ENCODE measurements at regions not wholly inside any gene's neighbourhood (a gene's known extent, or its start where the extent isn't known, plus 50 kb on each side); places are given as distances from the start of the nearest gene placed in this dataset.

DNA sequence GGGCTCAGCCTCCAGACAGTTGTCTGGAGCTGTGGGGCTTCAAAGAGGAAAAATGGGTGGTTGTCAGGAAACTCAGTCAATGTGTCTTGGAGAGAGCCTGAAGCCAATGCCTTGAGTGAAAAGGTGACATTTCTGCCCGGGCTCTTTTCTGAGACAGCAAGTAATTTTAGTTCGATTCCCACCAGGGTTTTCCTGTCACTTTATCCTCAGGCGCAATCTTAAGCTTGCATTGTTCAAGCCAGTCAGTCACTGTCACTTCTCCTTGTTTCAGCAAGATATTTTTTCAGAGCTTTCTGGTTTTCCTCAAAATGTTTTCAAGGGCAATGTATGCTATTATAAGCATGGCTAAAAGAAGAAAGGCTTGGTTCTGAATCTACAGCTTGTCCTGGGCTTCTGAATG, 404.7 kb upstream of the SEL1L start:
- no peak overlapping the region for H2AFZ ChIP-seq (ENCODE audit: low read depth, low read length)
- no peak overlapping the region for H3K4me3 ChIP-seq (ENCODE audit: insufficient read depth in 1 of 2, low read depth in 1 of 2, low read length in 2 of 2)
- no peaks in the 10 kb centered on the region for H3K4me1 ChIP-seq (ENCODE audit: control insufficient read depth, insufficient read depth, low read depth, low read length)
- no peak overlapping the region for H3K9ac ChIP-seq (ENCODE audit: low read length)
- no peak overlapping the region for H3K4ac ChIP-seq (ENCODE audit: low read depth in 1 of 2, low read length in 2 of 2)
- no peak overlapping the region for H2BK12ac ChIP-seq (ENCODE audit: low read length in 2 of 2)
- no peak for DNase-seq
- H3K4me2 ChIP-seq (ENCODE audit: low read length, poor library complexity, severe bottlenecking) = no peak overlapping the region
- H3K14ac ChIP-seq (ENCODE audit: low read length in 2 of 2) = no peak overlapping the region
- H3K27me3 ChIP-seq (ENCODE audit: control insufficient read depth in 1 of 2, insufficient read depth in 1 of 2, low read length in 2 of 2) = no peaks in the 10 kb centered on the region
- no peak overlapping the region for H2BK5ac ChIP-seq (ENCODE audit: low read depth, low read length, poor library complexity, severe bottlenecking)
- WGBS = 86% methylated on average over 3 of the region's 3 CpGs
- no peak overlapping the region for H2AK5ac ChIP-seq (ENCODE audit: low read length, severe bottlenecking)
- no peaks in the 10 kb centered on the region for H3K79me1 ChIP-seq (replicated peaks; ENCODE audit: low read length, poor library complexity, severe bottlenecking)
- H3K36me3 ChIP-seq (ENCODE audit: control insufficient read depth in 1 of 2, insufficient read depth in 2 of 2, low read depth in 1 of 2, low read length in 2 of 2) = no peaks in the 10 kb centered on the region
- no peaks in the 10 kb centered on the region for H3K9me3 ChIP-seq (ENCODE audit: control insufficient read depth, low read length)
- H3K18ac ChIP-seq (ENCODE audit: low read depth in 1 of 2, low read length in 2 of 2) = no peak overlapping the region
- no peak overlapping the region for H3K23ac ChIP-seq (ENCODE audit: low read length in 2 of 2)
- no peak overlapping the region for H2BK15ac ChIP-seq (ENCODE audit: low read depth, poor library complexity, severe bottlenecking)
- H3K27ac ChIP-seq (ENCODE audit: low read length, poor library complexity, severe bottlenecking) = no peak overlapping the region
- no peak overlapping the region for H4K8ac ChIP-seq (ENCODE audit: low read length)
- no peak overlapping the region for H4K91ac ChIP-seq (ENCODE audit: low read length)
- no peak overlapping the region for H2BK120ac ChIP-seq (ENCODE audit: low read depth, low read length)

GRCh38 chr14:81940651-81941050, 407.0 kb upstream of the SEL1L start:
- no peak overlapping the region for H3K18ac ChIP-seq (ENCODE audit: low read depth in 1 of 2, low read length in 2 of 2)
- no peak overlapping the region for H4K91ac ChIP-seq (ENCODE audit: low read length)
- H3K4me1 ChIP-seq (ENCODE audit: control insufficient read depth, insufficient read depth, low read depth, low read length) = no peaks in the 10 kb centered on the region
- no peaks in the 10 kb centered on the region for H3K36me3 ChIP-seq (ENCODE audit: control insufficient read depth in 1 of 2, insufficient read depth in 2 of 2, low read depth in 1 of 2, low read length in 2 of 2)
- no peak overlapping the region for H3K23ac ChIP-seq (ENCODE audit: low read length in 2 of 2)
- no peak overlapping the region for H3K14ac ChIP-seq (ENCODE audit: low read length in 2 of 2)
- 17% methylated on average over 1 of the region's 1 CpG for WGBS
- H3K4me3 ChIP-seq (ENCODE audit: insufficient read depth in 1 of 2, low read depth in 1 of 2, low read length in 2 of 2) = no peak overlapping the region
- H2BK5ac ChIP-seq (ENCODE audit: low read depth, low read length, poor library complexity, severe bottlenecking) = no peak overlapping the region
- H2AK5ac ChIP-seq (ENCODE audit: low read length, severe bottlenecking) = no peak overlapping the region
- no peak overlapping the region for H3K27ac ChIP-seq (ENCODE audit: low read length, poor library complexity, severe bottlenecking)
- no peak for DNase-seq
- no peak overlapping the region for H3K9ac ChIP-seq (ENCODE audit: low read length)
- H4K8ac ChIP-seq (ENCODE audit: low read length) = no peak overlapping the region
- peaks cover 6% of the 10 kb centered on the region for H3K9me3 ChIP-seq (ENCODE audit: control insufficient read depth, low read length)
- H2BK15ac ChIP-seq (ENCODE audit: low read depth, poor library complexity, severe bottlenecking) = no peak overlapping the region
- H3K4ac ChIP-seq (ENCODE audit: low read depth in 1 of 2, low read length in 2 of 2) = no peak overlapping the region
- H2AFZ ChIP-seq (ENCODE audit: low read depth, low read length) = no peak overlapping the region
- no peaks in the 10 kb centered on the region for H3K27me3 ChIP-seq (ENCODE audit: control insufficient read depth in 1 of 2, insufficient read depth in 1 of 2, low read length in 2 of 2)
- no peak overlapping the region for H2BK120ac ChIP-seq (ENCODE audit: low read depth, low read length)
- no peaks in the 10 kb centered on the region for H3K79me1 ChIP-seq (replicated peaks; ENCODE audit: low read length, poor library complexity, severe bottlenecking)
- no peak overlapping the region for H2BK12ac ChIP-seq (ENCODE audit: low read length in 2 of 2)
- no peak overlapping the region for H3K4me2 ChIP-seq (ENCODE audit: low read length, poor library complexity, severe bottlenecking)

DNA sequence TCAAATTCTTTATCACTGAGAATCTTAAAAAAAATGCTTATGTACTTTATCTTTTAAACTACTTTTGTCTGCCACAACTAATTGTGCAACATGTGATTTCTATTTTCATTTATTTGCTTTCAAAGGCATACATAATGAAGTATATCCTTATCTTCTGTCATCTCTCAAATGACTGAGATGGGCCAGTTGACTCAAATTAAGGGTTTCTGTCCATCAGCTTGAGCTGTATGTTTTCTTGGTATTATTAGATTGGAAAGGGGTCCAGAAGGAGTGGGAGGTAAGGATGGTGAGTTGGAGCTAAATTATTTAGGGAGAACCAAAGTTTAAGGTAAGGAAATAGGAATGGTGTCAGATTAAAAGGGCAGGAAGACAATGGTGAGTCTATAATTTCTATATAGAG, 408.4 kb upstream of the SEL1L start:
- Histone ChIP-seq H4K91ac (ENCODE audit: low read length) (no peak overlapping the region), H2AFZ (ENCODE audit: low read depth, low read length) (no peak overlapping the region), H3K9ac (ENCODE audit: low read length) (no peak overlapping the region), H2BK120ac (ENCODE audit: low read depth, low read length) (no peak overlapping the region), H4K8ac (ENCODE audit: low read length) (no peak overlapping the region), H3K18ac (ENCODE audit: low read depth in 1 of 2, low read length in 2 of 2) (no peak overlapping the region), H2BK15ac (ENCODE audit: low read depth, poor library complexity, severe bottlenecking) (no peak overlapping the region), H3K79me1 (replicated peaks; ENCODE audit: low read length, poor library complexity, severe bottlenecking) (no peaks in the 10 kb centered on the region), H2BK5ac (ENCODE audit: low read depth, low read length, poor library complexity, severe bottlenecking) (no peak overlapping the region), H3K4me1 (ENCODE audit: control insufficient read depth, insufficient read depth, low read depth, low read length) (no peaks in the 10 kb centered on the region), H3K27ac (ENCODE audit: low read length, poor library complexity, severe bottlenecking) (no peak overlapping the region), H3K4ac (ENCODE audit: low read depth in 1 of 2, low read length in 2 of 2) (no peak overlapping the region), H3K9me3 (ENCODE audit: control insufficient read depth, low read length) (peaks cover 6% of the 10 kb centered on the region), H3K36me3 (ENCODE audit: control insufficient read depth in 1 of 2, insufficient read depth in 2 of 2, low read depth in 1 of 2, low read length in 2 of 2) (no peaks in the 10 kb centered on the region), H3K23ac (ENCODE audit: low read length in 2 of 2) (no peak overlapping the region), H3K27me3 (ENCODE audit: control insufficient read depth in 1 of 2, insufficient read depth in 1 of 2, low read length in 2 of 2) (no peaks in the 10 kb centered on the region), H2AK5ac (ENCODE audit: low read length, severe bottlenecking) (no peak overlapping the region), H2BK12ac (ENCODE audit: low read length in 2 of 2) (no peak overlapping the region), H3K4me3 (ENCODE audit: insufficient read depth in 1 of 2, low read depth in 1 of 2, low read length in 2 of 2) (no peak overlapping the region), H3K14ac (ENCODE audit: low read length in 2 of 2) (no peak overlapping the region), H3K4me2 (ENCODE audit: low read length, poor library complexity, severe bottlenecking) (no peak overlapping the region)
- no peak for DNase-seq

DNA sequence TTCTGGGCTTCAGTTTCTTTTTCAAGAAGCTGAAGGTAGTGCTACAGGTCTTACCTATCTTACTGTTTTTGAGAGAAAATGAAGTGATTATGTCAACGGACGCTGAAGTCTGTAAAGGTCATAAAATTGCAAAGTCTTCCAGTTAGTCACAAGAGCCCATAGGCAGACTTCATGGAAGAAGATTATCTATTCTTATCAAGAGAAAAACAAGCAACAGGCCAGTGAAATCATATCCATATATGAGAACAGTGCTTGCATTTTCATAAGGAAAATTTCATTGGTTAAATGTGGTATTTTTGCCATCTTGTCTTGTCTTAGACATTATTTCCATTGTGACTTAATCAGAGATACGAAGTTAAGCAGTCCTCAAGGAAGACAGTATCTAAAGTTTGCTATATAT, 412.7 kb upstream of the SEL1L start:
- no peaks in the 10 kb centered on the region for H3K36me3 ChIP-seq (ENCODE audit: control insufficient read depth in 1 of 2, insufficient read depth in 2 of 2, low read depth in 1 of 2, low read length in 2 of 2)
- H2BK12ac ChIP-seq (ENCODE audit: low read length in 2 of 2) = no peak overlapping the region
- H2BK5ac ChIP-seq (ENCODE audit: low read depth, low read length, poor library complexity, severe bottlenecking) = no peak overlapping the region
- H3K27ac ChIP-seq (ENCODE audit: low read length, poor library complexity, severe bottlenecking) = no peak overlapping the region
- no peak overlapping the region for H3K14ac ChIP-seq (ENCODE audit: low read length in 2 of 2)
- no peak overlapping the region for H4K8ac ChIP-seq (ENCODE audit: low read length)
- 60% methylated on average over 1 of the region's 3 CpGs for WGBS
- H3K79me1 ChIP-seq (replicated peaks; ENCODE audit: low read length, poor library complexity, severe bottlenecking) = no peaks in the 10 kb centered on the region
- H3K9me3 ChIP-seq (ENCODE audit: control insufficient read depth, low read length) = peaks cover 6% of the 10 kb centered on the region
- H2BK15ac ChIP-seq (ENCODE audit: low read depth, poor library complexity, severe bottlenecking) = no peak overlapping the region
- H2AFZ ChIP-seq (ENCODE audit: low read depth, low read length) = no peak overlapping the region
- H3K23ac ChIP-seq (ENCODE audit: low read length in 2 of 2) = no peak overlapping the region
- H3K4ac ChIP-seq (ENCODE audit: low read depth in 1 of 2, low read length in 2 of 2) = no peak overlapping the region
- no peak overlapping the region for H3K18ac ChIP-seq (ENCODE audit: low read depth in 1 of 2, low read length in 2 of 2)
- no peak overlapping the region for H3K4me2 ChIP-seq (ENCODE audit: low read length, poor library complexity, severe bottlenecking)
- H3K4me1 ChIP-seq (ENCODE audit: control insufficient read depth, insufficient read depth, low read depth, low read length) = no peaks in the 10 kb centered on the region
- no peak overlapping the region for H2BK120ac ChIP-seq (ENCODE audit: low read depth, low read length)
- H3K9ac ChIP-seq (ENCODE audit: low read length) = no peak overlapping the region
- H4K91ac ChIP-seq (ENCODE audit: low read length) = no peak overlapping the region
- no peak for DNase-seq
- no peak overlapping the region for H3K4me3 ChIP-seq (ENCODE audit: insufficient read depth in 1 of 2, low read depth in 1 of 2, low read length in 2 of 2)
- no peaks in the 10 kb centered on the region for H3K27me3 ChIP-seq (ENCODE audit: control insufficient read depth in 1 of 2, insufficient read depth in 1 of 2, low read length in 2 of 2)
- no peak overlapping the region for H2AK5ac ChIP-seq (ENCODE audit: low read length, severe bottlenecking)
